AG09309 (cell line): ENCODE measurements at regions not wholly inside any gene's neighbourhood (a gene's known extent, or its start where the extent isn't known, plus 50 kb on each side); places are given as distances from the start of the nearest gene placed in this dataset.

Source experiments
- DNase-seq: peaks from one replicate; pipeline ENCODE4 v3.0.0-alpha.2; 2010; ENCODE audit warnings: low read depth
- H3K4me3 ChIP-seq: 2 replicates; pipeline ENCODE4 v1.5.1; 2011; ENCODE audit warnings: mild to moderate bottlenecking, low read depth, low read length, moderate library complexity; ENCODE audit not compliant: control insufficient read depth
- TF ChIP-seq, protein P1 (sequence below): IDR thresholded peaks from 2 replicates; pipeline ENCODE4 v1.5.1; 2011; ENCODE audit warnings: mild to moderate bottlenecking, low read depth, low read length, inconsistent platforms; ENCODE audit not compliant: insufficient read depth, control insufficient read depth; ENCODE audit errors: missing control alignments

DNA sequence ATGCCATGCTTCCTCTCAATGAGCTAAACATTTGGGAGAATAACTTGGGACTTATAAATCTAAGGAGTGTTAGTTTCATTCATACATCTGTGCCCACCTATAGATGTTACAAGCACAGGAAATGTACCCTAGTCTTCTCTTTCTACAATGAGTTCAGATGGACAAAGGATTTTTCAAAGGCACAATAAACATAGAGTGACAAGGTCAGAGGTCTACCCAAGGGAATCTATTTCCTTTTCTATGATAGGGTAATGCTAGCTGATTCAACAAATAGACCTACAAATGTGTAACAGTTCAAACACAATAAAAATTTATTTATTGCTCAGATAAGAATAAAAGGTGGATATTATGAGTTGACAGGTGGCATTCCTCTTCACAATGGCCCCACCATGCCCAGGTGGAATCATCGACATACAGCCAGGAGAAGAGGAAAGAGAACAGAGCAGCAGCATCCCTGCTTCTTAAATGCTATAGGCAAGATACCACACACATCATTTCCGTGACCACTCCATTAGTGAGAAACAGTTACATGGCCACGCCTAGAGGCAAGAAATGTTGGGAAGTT is 421.8 kb downstream of the HNRNPD start:
- TF ChIP-seq, protein P1, sequence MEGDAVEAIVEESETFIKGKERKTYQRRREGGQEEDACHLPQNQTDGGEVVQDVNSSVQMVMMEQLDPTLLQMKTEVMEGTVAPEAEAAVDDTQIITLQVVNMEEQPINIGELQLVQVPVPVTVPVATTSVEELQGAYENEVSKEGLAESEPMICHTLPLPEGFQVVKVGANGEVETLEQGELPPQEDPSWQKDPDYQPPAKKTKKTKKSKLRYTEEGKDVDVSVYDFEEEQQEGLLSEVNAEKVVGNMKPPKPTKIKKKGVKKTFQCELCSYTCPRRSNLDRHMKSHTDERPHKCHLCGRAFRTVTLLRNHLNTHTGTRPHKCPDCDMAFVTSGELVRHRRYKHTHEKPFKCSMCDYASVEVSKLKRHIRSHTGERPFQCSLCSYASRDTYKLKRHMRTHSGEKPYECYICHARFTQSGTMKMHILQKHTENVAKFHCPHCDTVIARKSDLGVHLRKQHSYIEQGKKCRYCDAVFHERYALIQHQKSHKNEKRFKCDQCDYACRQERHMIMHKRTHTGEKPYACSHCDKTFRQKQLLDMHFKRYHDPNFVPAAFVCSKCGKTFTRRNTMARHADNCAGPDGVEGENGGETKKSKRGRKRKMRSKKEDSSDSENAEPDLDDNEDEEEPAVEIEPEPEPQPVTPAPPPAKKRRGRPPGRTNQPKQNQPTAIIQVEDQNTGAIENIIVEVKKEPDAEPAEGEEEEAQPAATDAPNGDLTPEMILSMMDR = no peak
- H3K4me3 ChIP-seq = no peak overlapping the region
- DNase-seq = no peak

DNA sequence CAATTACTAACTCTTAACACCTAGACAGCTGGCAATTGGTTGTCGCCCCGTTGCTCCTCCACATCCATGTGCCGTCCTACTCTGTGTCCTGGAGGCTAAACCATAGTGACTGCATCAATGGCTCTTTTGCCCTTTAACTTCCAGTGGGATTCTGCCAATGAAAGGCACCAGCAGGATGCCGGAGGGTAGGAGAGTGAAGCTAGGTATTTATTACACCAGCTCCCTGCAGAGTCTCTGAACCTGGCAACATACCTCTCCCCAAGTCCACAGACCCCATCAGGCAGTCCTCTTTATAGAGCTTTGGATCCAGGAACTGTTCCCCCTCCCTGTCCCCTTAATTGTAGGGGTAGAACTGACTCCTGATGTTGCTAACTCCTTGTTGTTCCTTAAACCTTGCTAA is 426.8 kb downstream of the HNRNPD start:
- no peak for DNase-seq
- TF ChIP-seq, protein P1 = no peak
- no peak overlapping the region for H3K4me3 ChIP-seq

DNA sequence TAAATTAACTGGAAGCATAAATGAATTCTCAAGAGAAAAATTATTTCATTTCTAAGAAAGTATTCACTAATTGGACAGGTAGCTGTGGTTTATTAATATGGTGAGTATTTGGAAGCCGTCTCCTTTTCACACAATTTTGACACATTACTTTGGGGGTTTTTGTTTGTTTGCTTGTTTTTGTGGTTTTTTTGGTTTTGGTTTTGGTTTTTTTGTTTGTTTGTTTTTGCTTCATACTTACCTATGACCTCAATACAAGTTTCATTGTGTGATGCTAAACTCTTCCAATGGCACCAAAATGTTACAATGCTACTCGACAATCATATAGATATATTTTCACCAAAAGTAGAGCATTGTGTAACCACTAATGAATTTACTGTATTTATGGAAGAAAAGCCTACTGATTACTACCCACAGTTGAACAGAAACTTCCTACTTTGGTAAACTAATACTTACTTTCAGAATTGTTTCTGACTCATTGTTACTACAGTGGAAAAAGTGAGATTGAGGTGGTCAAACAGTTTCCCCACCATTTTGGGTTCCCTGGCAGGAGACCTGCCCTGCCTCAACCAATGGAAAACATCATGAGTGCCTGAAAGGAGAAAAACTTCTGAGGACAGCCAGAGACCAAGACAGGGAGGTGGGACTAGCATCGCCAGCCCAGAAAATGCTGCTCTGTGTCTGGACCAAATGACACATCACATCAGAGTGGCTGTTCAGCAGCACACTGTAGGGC is 443.1 kb downstream of the HNRNPD start:
- DNase-seq = no peak
- TF ChIP-seq, protein P1 = no peak
- H3K4me3 ChIP-seq = no peak overlapping the region

DNA sequence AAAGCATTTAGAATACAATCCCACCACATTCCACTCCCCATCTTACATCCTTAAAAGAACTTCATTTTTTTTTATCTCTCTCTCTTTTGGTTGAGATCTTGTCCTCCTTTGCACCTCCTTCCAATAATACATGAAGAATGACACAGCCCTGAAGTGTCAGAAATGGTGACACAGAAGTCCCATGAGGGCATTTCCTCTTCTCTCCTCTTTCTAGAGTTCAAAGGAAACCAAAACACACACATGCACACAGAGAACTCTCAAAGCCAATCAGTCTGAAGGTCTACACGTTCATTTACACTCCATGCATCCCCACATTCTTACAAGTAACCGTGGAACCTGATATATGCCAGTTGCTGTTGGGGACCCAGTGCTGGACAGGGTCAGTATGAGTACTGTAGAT is 450.7 kb downstream of the HNRNPD start:
- H3K4me3 ChIP-seq = no peak overlapping the region
- TF ChIP-seq, protein P1 = no peak
- no peak for DNase-seq

DNA sequence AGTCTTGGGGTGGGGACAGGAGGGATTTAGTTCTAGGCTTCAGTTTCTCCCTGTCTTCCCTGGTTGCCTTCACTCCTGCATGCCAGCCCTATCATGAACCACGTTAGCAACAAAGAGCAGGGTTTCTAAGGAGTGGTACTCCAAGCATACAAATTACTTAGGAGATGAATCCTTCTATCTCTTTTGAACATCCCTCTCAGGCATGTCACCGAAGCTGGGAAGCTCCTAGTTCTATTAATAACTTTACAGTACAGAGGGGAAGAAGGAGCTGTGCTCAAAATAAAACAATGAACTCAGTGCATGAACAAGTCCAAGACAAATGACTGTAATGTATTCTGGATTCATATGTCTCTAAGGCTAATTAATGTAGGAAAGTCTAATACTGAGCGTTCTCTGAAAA is 450.6 kb upstream of the RASGEF1B start:
- no peak overlapping the region for H3K4me3 ChIP-seq
- TF ChIP-seq, protein P1 = no peak
- no peak for DNase-seq

DNA sequence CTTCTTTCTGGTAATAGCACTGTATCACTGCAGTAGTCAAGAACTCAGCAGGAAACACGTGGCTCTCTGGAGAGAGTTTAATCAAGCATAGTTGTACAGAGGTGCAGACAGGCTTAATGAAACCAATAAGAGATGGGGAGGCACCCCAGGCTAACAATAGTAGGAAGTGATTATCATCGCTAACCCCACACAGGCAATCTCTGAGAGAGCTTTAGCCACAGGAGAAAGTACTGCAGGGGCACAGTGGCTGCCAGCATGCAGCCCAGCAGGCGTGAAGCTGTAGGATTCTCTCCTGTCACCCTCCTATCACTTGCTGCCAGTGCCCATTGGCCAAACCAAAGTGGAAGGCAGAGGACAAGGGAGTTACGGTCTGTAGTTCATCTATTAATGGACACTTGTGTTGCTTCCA is 450.0 kb upstream of the RASGEF1B start:
- TF ChIP-seq, protein P1 = no peak
- DNase-seq = no peak
- no peak overlapping the region for H3K4me3 ChIP-seq

DNA sequence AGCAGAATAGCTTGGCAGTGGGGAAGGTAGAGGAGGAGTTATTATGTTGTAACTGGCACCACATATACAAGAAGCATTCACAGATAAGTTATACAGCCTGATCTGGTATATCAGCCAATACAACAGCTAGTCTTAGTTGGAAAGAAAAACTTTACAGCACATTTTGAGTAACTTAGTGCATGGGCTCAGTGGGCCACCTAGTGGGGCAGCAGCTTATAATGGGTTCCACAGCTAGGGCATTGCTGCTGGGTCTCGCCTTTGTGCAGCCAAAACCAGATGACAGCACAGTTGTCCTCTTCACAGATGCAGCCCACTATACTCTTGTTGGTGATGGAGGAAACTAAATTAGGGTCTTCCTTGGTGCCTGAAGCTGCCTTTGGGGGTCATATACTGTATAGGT is 448.1 kb upstream of the RASGEF1B start:
- H3K4me3 ChIP-seq = no peak overlapping the region
- no peak for DNase-seq
- TF ChIP-seq, protein P1 = no peak
